ENCODE measurements at regions not wholly inside any gene's neighbourhood (a gene's known extent, or its start where the extent isn't known, plus 50 kb on each side); places are given as distances from the start of the nearest gene placed in this dataset.
"Not testable (repeated sequence)": the region's sequence is repeated elsewhere in the genome, so short reads cannot be mapped to it uniquely, and the experiment has no call there.

DNA sequence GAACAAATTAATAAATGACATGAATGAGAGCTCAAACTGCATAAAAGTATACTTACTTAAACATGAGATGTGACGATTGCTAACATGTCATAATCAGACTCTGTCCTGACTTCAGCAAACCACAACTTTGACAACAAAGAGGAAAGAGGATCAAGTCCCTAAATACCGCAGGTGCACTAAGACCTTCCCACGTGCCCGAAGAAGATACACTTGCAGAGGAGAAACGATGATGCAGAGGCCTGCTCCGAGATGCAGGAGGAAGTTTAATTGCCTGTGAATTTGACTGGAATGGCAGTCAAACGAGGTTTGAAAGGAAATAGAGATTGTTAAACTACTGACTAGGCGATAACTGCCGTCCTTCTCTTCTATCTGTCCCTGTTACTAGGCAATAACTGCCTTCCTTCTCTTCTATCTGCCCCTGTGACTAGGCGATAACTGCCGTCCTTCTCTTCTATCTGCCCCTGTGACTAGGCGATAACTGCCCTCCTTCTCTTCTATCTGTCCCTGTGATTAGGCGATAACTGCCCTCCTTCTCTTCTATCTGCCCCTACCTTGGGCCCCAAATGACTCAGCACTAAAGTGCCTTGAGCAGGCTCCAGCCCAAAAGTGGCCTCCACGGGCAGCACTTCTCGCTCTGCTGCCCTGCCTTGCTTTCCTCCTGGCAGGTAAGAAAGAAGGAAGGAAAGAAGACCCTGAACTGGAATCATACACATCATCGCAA, 2226.0 kb upstream of the DEFB115 start:
- TF ChIP-seq, protein P1, sequence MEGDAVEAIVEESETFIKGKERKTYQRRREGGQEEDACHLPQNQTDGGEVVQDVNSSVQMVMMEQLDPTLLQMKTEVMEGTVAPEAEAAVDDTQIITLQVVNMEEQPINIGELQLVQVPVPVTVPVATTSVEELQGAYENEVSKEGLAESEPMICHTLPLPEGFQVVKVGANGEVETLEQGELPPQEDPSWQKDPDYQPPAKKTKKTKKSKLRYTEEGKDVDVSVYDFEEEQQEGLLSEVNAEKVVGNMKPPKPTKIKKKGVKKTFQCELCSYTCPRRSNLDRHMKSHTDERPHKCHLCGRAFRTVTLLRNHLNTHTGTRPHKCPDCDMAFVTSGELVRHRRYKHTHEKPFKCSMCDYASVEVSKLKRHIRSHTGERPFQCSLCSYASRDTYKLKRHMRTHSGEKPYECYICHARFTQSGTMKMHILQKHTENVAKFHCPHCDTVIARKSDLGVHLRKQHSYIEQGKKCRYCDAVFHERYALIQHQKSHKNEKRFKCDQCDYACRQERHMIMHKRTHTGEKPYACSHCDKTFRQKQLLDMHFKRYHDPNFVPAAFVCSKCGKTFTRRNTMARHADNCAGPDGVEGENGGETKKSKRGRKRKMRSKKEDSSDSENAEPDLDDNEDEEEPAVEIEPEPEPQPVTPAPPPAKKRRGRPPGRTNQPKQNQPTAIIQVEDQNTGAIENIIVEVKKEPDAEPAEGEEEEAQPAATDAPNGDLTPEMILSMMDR (IDR thresholded peaks at IDR 0.05): not testable (repeated sequence)
- not testable (repeated sequence) for TF ChIP-seq POLR2A (IDR thresholded peaks at IDR 0.05)

Measured in esophagus squamous epithelium (tissue), 4 donors.